Natural killer cell treated with Interleukin-12 subunit alpha and Interleukin-12 subunit beta and Interleukin-15 and Interleukin-18, amount 100 ng/mL, for 72 hours (primary cell): ENCODE measurements at regions not wholly inside any gene's neighbourhood (a gene's known extent, or its start where the extent isn't known, plus 50 kb on each side); places are given as distances from the start of the nearest gene placed in this dataset.

ENCODE experiments used
- ATAC-seq, 2 donors: fragments of 150-1000 bp; cut with Tn5 transposase in 1 of 2; sonication (Bioruptor Pico), chemical (Tn5 transposase) in 1 of 2; 2 replicates each; pipeline ENCODE4 v1.10.0; 2021
- DNase-seq: peaks from one replicate; pipeline ENCODE4 v3.0.0; 2022; ENCODE audit warnings: low spot score
- H3K27ac Mint-ChIP-seq, 2 donors: 1 replicate in 1 of 2; 2 replicates in 1 of 2; pipeline ENCODE4 v1.8.0; 2022; ENCODE audit warnings: mixed read lengths in 2 of 2, mild to moderate bottlenecking in 1 of 2, moderate library complexity in 1 of 2
- H3K27me3 Mint-ChIP-seq, 2 donors: 1 replicate in 1 of 2; 2 replicates in 1 of 2; pipeline ENCODE4 v1.8.0; 2022; ENCODE audit warnings: mixed read lengths in 2 of 2
- H3K36me3 Mint-ChIP-seq: one replicate; pipeline ENCODE4 v1.8.0; 2022; ENCODE audit warnings: mixed read lengths
- H3K4me1 Mint-ChIP-seq, 2 donors: 1 replicate in 1 of 2; 2 replicates in 1 of 2; pipeline ENCODE4 v1.8.0; 2022; ENCODE audit warnings: low read depth in 2 of 2, mixed read lengths in 2 of 2, mild to moderate bottlenecking in 1 of 2
- H3K4me3 Mint-ChIP-seq: one replicate; pipeline ENCODE4 v1.8.0; 2022; ENCODE audit warnings: mixed read lengths
- H3K9me3 Mint-ChIP-seq: 2 replicates; pipeline ENCODE4 v1.8.0; 2022; ENCODE audit warnings: mixed read lengths

DNA sequence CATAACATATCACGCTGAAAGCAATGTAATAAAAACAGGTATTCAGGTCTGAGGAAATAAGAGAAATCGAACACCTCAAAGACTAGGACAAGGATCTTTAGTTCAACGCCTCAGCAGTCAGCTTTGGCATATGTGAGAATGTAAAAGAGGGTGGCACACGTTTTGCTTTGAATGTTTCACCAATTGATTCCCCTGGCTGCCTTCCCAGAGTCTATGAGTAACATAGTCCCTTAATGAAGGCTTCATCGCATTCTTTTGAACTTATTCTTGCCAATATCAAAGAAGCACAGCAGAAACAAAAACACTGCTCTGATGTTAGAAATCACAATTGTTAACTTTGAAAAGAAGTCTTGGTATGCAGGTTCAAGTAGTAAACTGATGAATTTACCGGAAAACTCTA is 764.8 kb downstream of the ADGRL2 start:
- ATAC-seq: no peak
- H3K36me3 Mint-ChIP-seq: no peaks in the 10 kb centered on the region
- no peaks in the 10 kb centered on the region for H3K27me3 Mint-ChIP-seq
- peaks cover 6% of the 10 kb centered on the region for H3K9me3 Mint-ChIP-seq
- H3K4me1 Mint-ChIP-seq: no peaks in the 10 kb centered on the region
- no peak for DNase-seq
- no peak overlapping the region for H3K27ac Mint-ChIP-seq
- H3K4me3 Mint-ChIP-seq: no peak overlapping the region

DNA sequence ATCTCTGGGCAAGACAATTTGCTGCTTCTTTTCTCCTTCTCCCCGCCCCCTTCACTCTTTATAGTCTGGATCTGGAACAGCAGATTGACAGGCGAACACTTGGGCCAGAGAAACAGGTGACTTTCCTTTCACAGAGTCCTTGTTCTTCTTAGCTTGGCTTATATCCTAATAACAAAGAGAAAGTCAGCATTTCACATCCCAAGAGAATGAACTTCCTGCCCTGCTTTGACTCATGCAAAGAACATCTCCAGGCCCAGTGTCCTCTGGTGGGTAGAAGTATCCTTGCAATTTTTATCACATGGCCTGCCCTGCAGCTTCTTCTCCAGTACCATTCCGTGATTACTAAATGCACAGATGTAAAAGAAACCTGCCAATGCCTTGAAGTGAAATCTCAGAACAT is 764.4 kb downstream of the ADGRL2 start:
- H3K27me3 Mint-ChIP-seq: no peaks in the 10 kb centered on the region
- DNase-seq (no peak), ATAC-seq (no peak)
- H3K9me3 Mint-ChIP-seq: peaks cover 2% of the 10 kb centered on the region
- H3K4me1 Mint-ChIP-seq: no peaks in the 10 kb centered on the region
- no peak overlapping the region for H3K4me3 Mint-ChIP-seq
- no peaks in the 10 kb centered on the region for H3K36me3 Mint-ChIP-seq
- no peak overlapping the region for H3K27ac Mint-ChIP-seq

DNA sequence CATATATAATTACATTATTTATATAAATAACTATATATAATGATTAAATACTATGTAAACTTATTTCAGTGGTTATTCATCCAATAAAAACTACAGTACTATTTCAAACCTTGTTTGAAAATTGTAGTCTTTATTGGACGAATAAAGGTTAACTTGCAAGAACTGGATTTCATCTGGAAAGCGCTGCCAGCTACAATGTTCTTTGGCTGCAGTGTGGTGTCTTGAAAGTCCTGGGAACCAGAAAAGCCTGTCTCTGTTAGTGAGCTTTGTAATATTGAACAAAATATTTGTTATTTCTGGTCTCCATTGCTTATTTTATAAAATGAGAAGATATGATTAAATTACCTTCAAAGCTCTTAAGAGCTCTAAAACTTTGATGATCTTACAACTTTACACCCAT is 763.6 kb downstream of the ADGRL2 start:
- ATAC-seq (no peak), DNase-seq (no peak)
- H3K27me3 Mint-ChIP-seq: no peaks in the 10 kb centered on the region
- H3K36me3 Mint-ChIP-seq: no peaks in the 10 kb centered on the region
- no peaks in the 10 kb centered on the region for H3K9me3 Mint-ChIP-seq
- no peaks in the 10 kb centered on the region for H3K4me1 Mint-ChIP-seq
- H3K4me3 Mint-ChIP-seq: no peak overlapping the region
- H3K27ac Mint-ChIP-seq: no peak overlapping the region

DNA sequence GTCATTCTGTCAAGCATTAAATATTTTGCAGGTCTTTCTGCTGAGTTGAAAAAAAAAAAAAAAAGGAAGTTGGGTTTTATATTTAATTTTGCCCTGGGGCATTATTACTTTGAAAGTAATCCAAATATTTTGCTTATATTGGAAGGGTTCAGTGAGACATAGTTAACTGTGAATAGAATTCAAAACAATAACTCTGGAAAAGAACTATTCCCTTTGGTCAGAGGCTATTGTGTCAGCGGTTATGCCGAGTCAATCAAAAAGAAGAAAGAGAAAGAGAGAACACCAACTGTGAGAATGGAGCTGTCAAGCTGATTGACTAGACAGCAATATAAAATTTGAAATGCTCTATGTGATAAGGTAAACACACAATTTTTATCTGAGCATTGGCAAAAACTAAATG is 761.7 kb downstream of the ADGRL2 start:
- ATAC-seq (no peak), DNase-seq (no peak)
- no peaks in the 10 kb centered on the region for H3K36me3 Mint-ChIP-seq
- no peaks in the 10 kb centered on the region for H3K4me1 Mint-ChIP-seq
- H3K27me3 Mint-ChIP-seq: no peaks in the 10 kb centered on the region
- H3K9me3 Mint-ChIP-seq: peaks cover 5% of the 10 kb centered on the region
- H3K27ac Mint-ChIP-seq: no peak overlapping the region
- no peak overlapping the region for H3K4me3 Mint-ChIP-seq

- no peak for DNase-seq
- H3K27me3 Mint-ChIP-seq: no peaks in the 10 kb centered on the region
- H3K4me1 Mint-ChIP-seq: no peaks in the 10 kb centered on the region
- H3K9me3 Mint-ChIP-seq: peaks cover 5% of the 10 kb centered on the region
- no peak overlapping the region for H3K4me3 Mint-ChIP-seq
- H3K27ac Mint-ChIP-seq: no peak overlapping the region
- no peaks in the 10 kb centered on the region for H3K36me3 Mint-ChIP-seq
- ATAC-seq: no peak
Observed at GRCh38 chr1:82560566-82560965, 759.8 kb downstream of the ADGRL2 start.

DNA sequence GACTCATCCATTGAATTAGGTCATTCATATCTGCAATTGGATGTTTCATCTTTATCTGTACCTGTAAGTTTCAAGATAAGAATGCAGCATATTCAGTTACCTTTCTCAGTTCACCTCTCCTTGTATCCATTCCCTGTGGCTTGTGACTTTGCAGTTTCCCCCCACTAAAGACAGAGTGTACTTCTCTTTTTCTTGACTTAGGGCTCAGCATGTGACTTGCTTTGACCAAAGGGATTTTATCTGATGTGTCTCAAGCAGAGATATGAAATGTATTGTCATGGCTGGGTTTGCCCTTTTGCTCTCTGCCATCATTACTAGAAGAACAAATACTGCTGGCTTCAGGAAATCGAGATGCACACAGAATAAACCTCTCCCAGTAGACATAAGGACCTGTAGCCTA is 754.8 kb downstream of the ADGRL2 start:
- no peaks in the 10 kb centered on the region for H3K4me1 Mint-ChIP-seq
- H3K27ac Mint-ChIP-seq: no peak overlapping the region
- H3K9me3 Mint-ChIP-seq: peaks cover 9% of the 10 kb centered on the region
- ATAC-seq (no peak), DNase-seq (no peak)
- H3K4me3 Mint-ChIP-seq: no peak overlapping the region
- H3K27me3 Mint-ChIP-seq: no peaks in the 10 kb centered on the region
- H3K36me3 Mint-ChIP-seq: no peaks in the 10 kb centered on the region

DNA sequence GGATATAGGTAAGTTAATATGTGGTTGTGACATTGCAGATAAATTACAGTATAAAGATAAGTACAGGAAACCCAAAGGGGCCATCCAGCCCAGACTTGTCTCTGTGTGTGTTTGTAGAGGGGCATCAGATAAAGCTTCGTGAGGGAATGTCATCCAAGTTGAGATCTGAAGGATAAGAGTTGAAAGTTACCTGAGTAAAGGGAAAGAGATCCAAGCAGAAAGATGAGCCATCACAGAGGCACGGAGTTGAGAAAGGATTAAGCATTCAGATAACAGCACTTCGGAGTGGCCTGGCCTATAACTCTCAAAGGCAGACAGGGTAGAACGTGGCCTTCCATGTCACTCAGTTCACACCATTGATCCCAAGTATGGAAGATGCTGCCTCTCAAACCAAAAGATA is 749.1 kb downstream of the ADGRL2 start:
- no peaks in the 10 kb centered on the region for H3K4me1 Mint-ChIP-seq
- H3K27me3 Mint-ChIP-seq: no peaks in the 10 kb centered on the region
- H3K27ac Mint-ChIP-seq: no peak overlapping the region
- DNase-seq: no peak
- H3K36me3 Mint-ChIP-seq: peaks cover 5% of the 10 kb centered on the region
- H3K9me3 Mint-ChIP-seq: peaks cover 11% of the 10 kb centered on the region
- no peak for ATAC-seq
- no peak overlapping the region for H3K4me3 Mint-ChIP-seq

DNA sequence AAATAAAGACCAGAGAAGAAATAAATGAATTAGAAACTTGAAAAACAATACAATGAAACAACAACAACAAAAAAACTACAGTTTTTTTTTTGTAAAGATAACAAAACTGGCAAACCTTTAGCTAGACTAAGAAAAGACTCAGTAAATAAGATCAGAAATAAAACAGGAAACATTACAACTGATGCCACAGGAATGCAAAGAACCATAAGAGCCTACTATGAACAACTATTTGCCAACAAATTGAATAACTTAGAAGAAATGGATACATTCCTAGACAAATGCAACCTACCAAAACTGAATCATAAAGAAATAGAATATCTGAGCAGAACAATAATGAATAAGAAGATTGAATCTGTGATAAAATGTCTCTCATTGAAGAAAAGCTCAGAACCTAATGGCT is 742.0 kb downstream of the ADGRL2 start:
- H3K36me3 Mint-ChIP-seq: no peaks in the 10 kb centered on the region
- ATAC-seq (no peak), DNase-seq (no peak)
- peaks cover 19% of the 10 kb centered on the region for H3K9me3 Mint-ChIP-seq
- H3K4me3 Mint-ChIP-seq: no peak overlapping the region
- no peaks in the 10 kb centered on the region for H3K4me1 Mint-ChIP-seq
- H3K27me3 Mint-ChIP-seq: no peaks in the 10 kb centered on the region
- no peak overlapping the region for H3K27ac Mint-ChIP-seq

- no peaks in the 10 kb centered on the region for H3K36me3 Mint-ChIP-seq
Observed at GRCh38 chr1:82542141-82542540, 741.4 kb downstream of the ADGRL2 start.

DNA sequence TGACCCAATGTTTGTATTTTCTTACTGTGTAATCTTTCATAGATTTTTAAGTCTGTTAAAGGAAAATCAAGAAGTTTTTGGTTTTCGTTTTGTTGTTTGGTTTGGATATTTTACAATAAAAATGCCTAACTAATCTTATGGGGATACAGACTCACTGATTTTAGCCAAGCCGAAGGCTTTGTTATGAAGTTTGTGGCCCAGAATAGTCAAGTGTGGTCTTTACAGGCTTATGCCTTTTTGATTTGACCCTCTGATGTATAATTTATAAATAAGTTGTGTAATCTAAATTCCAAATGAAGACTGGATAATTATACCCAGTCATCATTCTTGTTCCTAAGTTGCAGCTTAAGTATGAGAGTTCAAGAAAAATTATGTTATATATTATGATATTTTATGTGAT is 739.3 kb downstream of the ADGRL2 start:
- no peaks in the 10 kb centered on the region for H3K27me3 Mint-ChIP-seq
- no peak overlapping the region for H3K27ac Mint-ChIP-seq
- H3K4me1 Mint-ChIP-seq: no peaks in the 10 kb centered on the region
- no peak for ATAC-seq
- no peaks in the 10 kb centered on the region for H3K36me3 Mint-ChIP-seq
- peaks cover 20% of the 10 kb centered on the region for H3K9me3 Mint-ChIP-seq
- DNase-seq: no peak
- H3K4me3 Mint-ChIP-seq: no peak overlapping the region

More at GRCh38 chr1:82542141-82542540, 741.4 kb downstream of the ADGRL2 start:
- no peaks in the 10 kb centered on the region for H3K4me1 Mint-ChIP-seq
- peaks cover 19% of the 10 kb centered on the region for H3K9me3 Mint-ChIP-seq
- no peak for ATAC-seq
- H3K27ac Mint-ChIP-seq: no peak overlapping the region
- H3K27me3 Mint-ChIP-seq: no peaks in the 10 kb centered on the region
- H3K4me3 Mint-ChIP-seq: no peak overlapping the region
- no peak for DNase-seq

- no peak for DNase-seq
- ATAC-seq: no peak
- no peaks in the 10 kb centered on the region for H3K4me1 Mint-ChIP-seq
- no peaks in the 10 kb centered on the region for H3K27me3 Mint-ChIP-seq
- H3K9me3 Mint-ChIP-seq: peaks cover 21% of the 10 kb centered on the region
- H3K4me3 Mint-ChIP-seq: no peak overlapping the region
- no peaks in the 10 kb centered on the region for H3K36me3 Mint-ChIP-seq
- H3K27ac Mint-ChIP-seq: no peak overlapping the region
Observed at GRCh38 chr1:82538876-82539275, 738.1 kb downstream of the ADGRL2 start.

DNA sequence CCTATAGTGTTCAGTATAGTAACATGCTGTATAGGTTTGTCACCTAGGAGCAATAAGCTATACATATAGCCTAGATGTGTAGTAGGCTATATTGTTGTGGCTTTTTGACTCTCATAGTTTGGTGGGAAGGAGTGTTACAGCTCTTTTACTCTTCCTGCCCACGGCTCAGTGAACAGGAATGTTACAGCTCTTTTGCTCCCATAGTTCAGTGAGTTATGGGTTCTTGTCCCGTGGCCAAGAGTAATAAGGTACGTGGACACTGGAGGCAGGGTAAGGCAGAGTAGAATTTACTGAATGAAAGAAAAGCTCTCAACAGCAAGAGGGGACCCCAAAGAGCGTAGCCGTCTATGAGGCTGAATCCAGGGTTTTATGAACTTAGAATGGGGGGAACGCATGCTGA is 734.3 kb downstream of the ADGRL2 start:
- no peak for DNase-seq
- Mint-ChIP-seq H3K9me3 (peaks cover 9% of the 10 kb centered on the region), H3K27ac (no peak overlapping the region), H3K36me3 (peaks cover 6% of the 10 kb centered on the region), H3K4me1 (no peaks in the 10 kb centered on the region), H3K27me3 (no peaks in the 10 kb centered on the region), H3K4me3 (no peak overlapping the region)
- no peak for ATAC-seq

DNA sequence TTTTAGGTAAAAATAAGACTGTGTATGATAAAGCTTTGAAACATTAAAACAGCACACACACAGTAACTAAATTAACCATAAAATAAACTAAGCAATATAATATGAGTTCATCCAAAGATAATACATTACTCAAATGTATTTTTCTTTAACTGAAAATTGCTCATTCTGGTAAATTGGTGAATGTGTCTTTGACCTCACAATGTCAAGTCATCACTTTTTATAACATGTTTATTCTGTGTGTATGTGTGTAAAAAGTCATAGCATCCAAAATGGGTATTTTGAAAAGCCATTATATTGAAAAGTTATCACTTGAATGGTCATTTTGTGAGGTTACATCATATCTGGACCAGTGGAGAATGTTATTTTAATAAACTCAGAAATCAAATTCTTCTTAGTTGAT is 724.6 kb downstream of the ADGRL2 start:
- Mint-ChIP-seq H3K4me1 (no peaks in the 10 kb centered on the region), H3K27ac (no peak overlapping the region), H3K9me3 (peaks cover 13% of the 10 kb centered on the region), H3K4me3 (no peak overlapping the region), H3K27me3 (no peaks in the 10 kb centered on the region), H3K36me3 (no peaks in the 10 kb centered on the region)
- ATAC-seq (no peak), DNase-seq (no peak)

GRCh38 chr1:82520611-82521010 is 719.9 kb downstream of the ADGRL2 start:
- DNase-seq (no peak), ATAC-seq (no peak)
- Mint-ChIP-seq H3K27me3 (no peaks in the 10 kb centered on the region), H3K4me3 (no peak overlapping the region), H3K9me3 (peaks cover 4% of the 10 kb centered on the region), H3K27ac (no peak overlapping the region), H3K36me3 (no peaks in the 10 kb centered on the region), H3K4me1 (no peaks in the 10 kb centered on the region)

DNA sequence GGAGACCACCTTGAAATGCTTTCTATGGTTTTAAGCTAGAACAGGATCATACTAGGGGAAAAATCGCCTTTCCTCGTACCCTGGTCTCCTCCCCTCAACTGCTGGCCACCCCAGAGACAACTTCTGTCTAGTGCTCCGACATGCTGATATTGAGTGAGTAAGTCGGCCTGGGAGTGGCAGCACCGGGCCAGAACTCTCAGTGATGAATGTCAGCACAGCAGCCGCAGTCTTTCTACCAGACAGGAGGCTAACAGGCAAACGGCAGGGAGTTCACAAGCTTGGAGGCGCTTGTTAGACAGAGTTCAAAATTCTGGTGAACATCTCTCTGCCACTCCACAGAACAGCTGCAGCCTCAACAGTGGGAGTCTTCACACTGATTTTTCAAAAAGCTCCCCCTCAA is 716.9 kb downstream of the ADGRL2 start:
- Mint-ChIP-seq H3K27ac (no peak overlapping the region), H3K4me3 (no peak overlapping the region), H3K9me3 (peaks cover 10% of the 10 kb centered on the region), H3K36me3 (no peaks in the 10 kb centered on the region), H3K4me1 (no peaks in the 10 kb centered on the region), H3K27me3 (no peaks in the 10 kb centered on the region)
- no peak for DNase-seq
- no peak for ATAC-seq
